PC-9 (cell line): ENCODE measurements at regions not wholly inside any gene's neighbourhood (a gene's known extent, or its start where the extent isn't known, plus 50 kb on each side); places are given as distances from the start of the nearest gene placed in this dataset.

ENCODE experiments used
- EZH2 ChIP-seq: fragments of 200-600 bp; sonication (generic); IDR thresholded peaks from 2 replicates; pipeline ENCODE4 v1.8.0; 2017; ENCODE audit warnings: antibody characterized with exemption, low read depth
- TF ChIP-seq, protein P1 (sequence below): fragments of 200-600 bp; sonication (generic); conservative IDR thresholded peaks from 2 replicates; pipeline ENCODE4 v1.6.1; 2017; ENCODE audit warnings: mixed run types, antibody characterized with exemption, mild to moderate bottlenecking, moderate library complexity

- TF ChIP-seq, protein P1, sequence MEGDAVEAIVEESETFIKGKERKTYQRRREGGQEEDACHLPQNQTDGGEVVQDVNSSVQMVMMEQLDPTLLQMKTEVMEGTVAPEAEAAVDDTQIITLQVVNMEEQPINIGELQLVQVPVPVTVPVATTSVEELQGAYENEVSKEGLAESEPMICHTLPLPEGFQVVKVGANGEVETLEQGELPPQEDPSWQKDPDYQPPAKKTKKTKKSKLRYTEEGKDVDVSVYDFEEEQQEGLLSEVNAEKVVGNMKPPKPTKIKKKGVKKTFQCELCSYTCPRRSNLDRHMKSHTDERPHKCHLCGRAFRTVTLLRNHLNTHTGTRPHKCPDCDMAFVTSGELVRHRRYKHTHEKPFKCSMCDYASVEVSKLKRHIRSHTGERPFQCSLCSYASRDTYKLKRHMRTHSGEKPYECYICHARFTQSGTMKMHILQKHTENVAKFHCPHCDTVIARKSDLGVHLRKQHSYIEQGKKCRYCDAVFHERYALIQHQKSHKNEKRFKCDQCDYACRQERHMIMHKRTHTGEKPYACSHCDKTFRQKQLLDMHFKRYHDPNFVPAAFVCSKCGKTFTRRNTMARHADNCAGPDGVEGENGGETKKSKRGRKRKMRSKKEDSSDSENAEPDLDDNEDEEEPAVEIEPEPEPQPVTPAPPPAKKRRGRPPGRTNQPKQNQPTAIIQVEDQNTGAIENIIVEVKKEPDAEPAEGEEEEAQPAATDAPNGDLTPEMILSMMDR: no peak
- no peak for TF ChIP-seq EZH2
Measured at GRCh38 chr4:180655886-180656285, 1587.3 kb upstream of the TENM3 start.
